Keratinocyte (primary cell): ENCODE measurements at regions not wholly inside any gene's neighbourhood (a gene's known extent, or its start where the extent isn't known, plus 50 kb on each side); places are given as distances from the start of the nearest gene placed in this dataset.

Experiments
- DNase-seq: peaks from one replicate; pipeline ENCODE4 v3.0.0-alpha.2; 2011; ENCODE audit warnings: low read depth, missing footprints, low spot score
- FAIRE-seq: peaks from 2 replicates; lab custom pipeline; 2011; peaks lifted over from hg19 to GRCh38; lab: Jason Lieb, UNC
- H2AFZ ChIP-seq: 2 replicates; pipeline ENCODE4 v1.6.0; 2012; ENCODE audit warnings: low read length, control low read depth, inconsistent platforms; ENCODE audit not compliant: control insufficient read depth
- H3K27ac ChIP-seq: 2 replicates; pipeline ENCODE4 v1.5.1; 2011; ENCODE audit warnings: low read length; ENCODE audit not compliant: control insufficient read depth, insufficient read depth
- H3K27me3 ChIP-seq: 3 replicates; pipeline ENCODE4 v1.6.0; 2011; ENCODE audit warnings: low read length; ENCODE audit not compliant: control insufficient read depth, insufficient read depth; ENCODE audit errors: extremely low read depth
- H3K36me3 ChIP-seq, 2 experiments: 2 replicates in 1 of 2; 3 replicates in 1 of 2; pipeline ENCODE4 v1.5.1; 2011; ENCODE audit warnings: low read length in 2 of 2, mild to moderate bottlenecking in 1 of 2; ENCODE audit not compliant: control insufficient read depth in 2 of 2, insufficient read depth in 2 of 2; ENCODE audit errors: extremely low read depth in 1 of 2
- H3K4me1 ChIP-seq: 3 replicates; pipeline ENCODE4 v1.5.1; 2011; ENCODE audit warnings: low read length; ENCODE audit not compliant: control insufficient read depth, insufficient read depth; ENCODE audit errors: extremely low read depth
- H3K4me2 ChIP-seq: 3 replicates; pipeline ENCODE4 v1.6.0; 2011; ENCODE audit warnings: low read depth, low read length; ENCODE audit not compliant: control insufficient read depth, insufficient read depth; ENCODE audit errors: extremely low read depth
- H3K4me3 ChIP-seq, 3 experiments: fragments of 200-600 bp in 1 of 3; sonication (generic) in 1 of 3; 2 replicates in 2 of 3; 3 replicates in 1 of 3; pipeline ENCODE4 v1.5.1; 2011 to 2016; ENCODE audit warnings: low read length in 3 of 3, mild to moderate bottlenecking in 3 of 3, control low read depth in 2 of 3, inconsistent platforms in 1 of 3, low read depth in 1 of 3, mixed read lengths in 1 of 3, mixed run types in 1 of 3, moderate library complexity in 1 of 3; ENCODE audit not compliant: control insufficient read depth in 2 of 3, insufficient read depth in 2 of 3; ENCODE audit errors: extremely low read depth in 1 of 3
- H3K79me2 ChIP-seq: 2 replicates; pipeline ENCODE4 v1.6.0; 2012; ENCODE audit warnings: low read length; ENCODE audit not compliant: control insufficient read depth, insufficient read depth
- H3K9ac ChIP-seq: 3 replicates; pipeline ENCODE4 v1.6.0; 2011; ENCODE audit warnings: low read length; ENCODE audit not compliant: control insufficient read depth, insufficient read depth; ENCODE audit errors: extremely low read depth
- H3K9me1 ChIP-seq: 3 replicates; pipeline ENCODE4 v1.6.0; 2011; ENCODE audit warnings: low read length; ENCODE audit not compliant: control insufficient read depth, insufficient read depth; ENCODE audit errors: extremely low read depth
- H3K9me3 ChIP-seq: 2 replicates; pipeline ENCODE4 v1.5.1; 2012; ENCODE audit warnings: low read depth, low read length; ENCODE audit not compliant: control insufficient read depth
- H4K20me1 ChIP-seq: 3 replicates; pipeline ENCODE4 v1.6.0; 2011; ENCODE audit warnings: low read length; ENCODE audit not compliant: control insufficient read depth, insufficient read depth; ENCODE audit errors: extremely low read depth
- EZH2 ChIP-seq: IDR thresholded peaks from one replicate; pipeline ENCODE4 v1.6.1; 2012; ENCODE audit warnings: inconsistent platforms, mild to moderate bottlenecking, low read length, moderate library complexity
- dilution Hi-C: fragments of 300-500 bp; cut with MboI; formaldehyde crosslinking; loops from one replicate; pipeline ENCODE4 v1.7.0; 2020; ENCODE audit warnings: low sequenced_read_pairs; ENCODE audit not compliant: extremely low pct_ligation_motif_present
- TF ChIP-seq, protein P1 (sequence below), 3 experiments: IDR thresholded peaks in 1 of 3; conservative IDR thresholded peaks in 1 of 3; optimal IDR thresholded peaks in 1 of 3; 2 replicates in 2 of 3; 3 replicates in 1 of 3; pipeline versions ENCODE3 to v1.5.1; 2011; ENCODE audit warnings: low read length in 3 of 3, mild to moderate bottlenecking in 3 of 3, moderate library complexity in 2 of 3, control low read depth in 1 of 3, inconsistent platforms in 1 of 3; ENCODE audit not compliant: insufficient read depth in 2 of 3; ENCODE audit errors: extremely low read depth in 1 of 3

DNA sequence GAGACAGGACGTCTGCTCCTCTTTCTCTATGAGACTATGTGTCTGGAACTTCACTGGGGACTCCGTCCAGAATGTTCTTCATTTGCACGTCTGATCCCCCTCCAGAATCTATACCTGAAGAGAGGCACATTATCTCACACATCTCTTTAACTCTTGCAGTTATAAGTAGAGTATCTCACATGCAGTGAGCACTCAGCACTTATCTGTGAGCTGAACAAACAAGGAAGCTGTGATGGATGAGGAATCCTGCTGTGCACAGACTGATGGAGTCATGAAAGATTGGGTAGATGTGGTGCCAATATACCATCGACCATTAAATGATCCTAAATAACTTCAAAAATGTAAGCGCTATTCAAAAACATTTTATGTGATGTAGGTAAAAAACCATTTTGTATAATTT is 888.3 kb upstream of the CELF4 start:
- Histone ChIP-seq H3K79me2 (no peaks in the 10 kb centered on the region), H3K9ac (no peak overlapping the region), H3K9me3 (no peaks in the 10 kb centered on the region), H3K4me2 (no peak overlapping the region), H3K4me3 (no peak overlapping the region), H3K9me1 (no peaks in the 10 kb centered on the region), H3K4me1 (no peaks in the 10 kb centered on the region), H3K36me3 (no peaks in the 10 kb centered on the region), H4K20me1 (no peaks in the 10 kb centered on the region), H3K27ac (no peak overlapping the region), H3K27me3 (no peaks in the 10 kb centered on the region), H2AFZ (no peak overlapping the region)
- FAIRE-seq: no peak
- DNase-seq: no peak
- dilution Hi-C loops: no loop called here
- TF ChIP-seq, protein P1, sequence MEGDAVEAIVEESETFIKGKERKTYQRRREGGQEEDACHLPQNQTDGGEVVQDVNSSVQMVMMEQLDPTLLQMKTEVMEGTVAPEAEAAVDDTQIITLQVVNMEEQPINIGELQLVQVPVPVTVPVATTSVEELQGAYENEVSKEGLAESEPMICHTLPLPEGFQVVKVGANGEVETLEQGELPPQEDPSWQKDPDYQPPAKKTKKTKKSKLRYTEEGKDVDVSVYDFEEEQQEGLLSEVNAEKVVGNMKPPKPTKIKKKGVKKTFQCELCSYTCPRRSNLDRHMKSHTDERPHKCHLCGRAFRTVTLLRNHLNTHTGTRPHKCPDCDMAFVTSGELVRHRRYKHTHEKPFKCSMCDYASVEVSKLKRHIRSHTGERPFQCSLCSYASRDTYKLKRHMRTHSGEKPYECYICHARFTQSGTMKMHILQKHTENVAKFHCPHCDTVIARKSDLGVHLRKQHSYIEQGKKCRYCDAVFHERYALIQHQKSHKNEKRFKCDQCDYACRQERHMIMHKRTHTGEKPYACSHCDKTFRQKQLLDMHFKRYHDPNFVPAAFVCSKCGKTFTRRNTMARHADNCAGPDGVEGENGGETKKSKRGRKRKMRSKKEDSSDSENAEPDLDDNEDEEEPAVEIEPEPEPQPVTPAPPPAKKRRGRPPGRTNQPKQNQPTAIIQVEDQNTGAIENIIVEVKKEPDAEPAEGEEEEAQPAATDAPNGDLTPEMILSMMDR (optimal IDR thresholded peaks at IDR 0.05 in 1 of 3, IDR thresholded peaks at IDR 0.05 in 1 of 3, conservative IDR thresholded peaks at IDR 0.05 in 1 of 3; ENCODE audit: extremely low read depth in 1 of 3, insufficient read depth in 2 of 3, low read length in 3 of 3): no peak
- TF ChIP-seq EZH2: no peak

DNA sequence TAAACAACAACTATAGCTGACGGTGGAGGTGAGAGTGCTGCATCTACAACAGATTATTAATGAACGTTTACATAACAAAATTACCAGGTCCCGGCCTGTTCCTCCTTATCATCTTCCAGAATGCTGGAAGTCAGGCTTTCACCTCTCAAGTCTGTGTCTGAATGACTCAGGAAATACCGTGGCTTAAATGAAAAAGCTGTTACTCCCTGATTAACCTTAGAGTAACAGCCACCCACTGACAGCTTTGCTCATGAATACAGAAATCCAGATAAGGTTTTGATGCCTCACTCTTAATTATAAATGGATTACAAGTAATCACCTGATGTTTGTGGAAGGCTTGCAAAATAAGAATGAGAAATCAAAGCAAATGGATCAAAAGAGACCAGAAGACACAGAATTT is 885.3 kb upstream of the CELF4 start:
- no peaks in the 10 kb centered on the region for H3K4me1 ChIP-seq
- no peak overlapping the region for H3K4me2 ChIP-seq
- no peaks in the 10 kb centered on the region for H4K20me1 ChIP-seq
- TF ChIP-seq EZH2: no peak
- TF ChIP-seq, protein P1 (optimal IDR thresholded peaks at IDR 0.05 in 1 of 3, IDR thresholded peaks at IDR 0.05 in 1 of 3, conservative IDR thresholded peaks at IDR 0.05 in 1 of 3; ENCODE audit: extremely low read depth in 1 of 3, insufficient read depth in 2 of 3, low read length in 3 of 3): no peak
- dilution Hi-C loops: no loop called here
- H3K79me2 ChIP-seq: no peaks in the 10 kb centered on the region
- H3K9ac ChIP-seq: no peak overlapping the region
- no peak overlapping the region for H3K27ac ChIP-seq
- H3K27me3 ChIP-seq: no peaks in the 10 kb centered on the region
- no peaks in the 10 kb centered on the region for H3K9me3 ChIP-seq
- DNase-seq (no peak), FAIRE-seq (no peak)
- H3K4me3 ChIP-seq: no peak overlapping the region
- H3K9me1 ChIP-seq: no peaks in the 10 kb centered on the region
- no peaks in the 10 kb centered on the region for H3K36me3 ChIP-seq
- H2AFZ ChIP-seq: no peak overlapping the region
